GM23248 (cell line): ENCODE measurements at regions not wholly inside any gene's neighbourhood (a gene's known extent, or its start where the extent isn't known, plus 50 kb on each side); places are given as distances from the start of the nearest gene placed in this dataset.

ENCODE experiments used
- EZH2 ChIP-seq: fragments of 200-600 bp; sonication (generic); IDR thresholded peaks from 2 replicates; pipeline ENCODE4 v1.6.1; 2018; ENCODE audit warnings: antibody characterized with exemption, mild to moderate bottlenecking; ENCODE audit not compliant: insufficient read depth, poor library complexity, severe bottlenecking
- EZH2phosphoT487 ChIP-seq: fragments of 200-600 bp; sonication (generic); IDR thresholded peaks from 2 replicates; pipeline ENCODE4 v1.6.1; 2018; ENCODE audit warnings: antibody characterized with exemption, moderate library complexity, mild to moderate bottlenecking, low read depth; ENCODE audit not compliant: insufficient read depth

DNA sequence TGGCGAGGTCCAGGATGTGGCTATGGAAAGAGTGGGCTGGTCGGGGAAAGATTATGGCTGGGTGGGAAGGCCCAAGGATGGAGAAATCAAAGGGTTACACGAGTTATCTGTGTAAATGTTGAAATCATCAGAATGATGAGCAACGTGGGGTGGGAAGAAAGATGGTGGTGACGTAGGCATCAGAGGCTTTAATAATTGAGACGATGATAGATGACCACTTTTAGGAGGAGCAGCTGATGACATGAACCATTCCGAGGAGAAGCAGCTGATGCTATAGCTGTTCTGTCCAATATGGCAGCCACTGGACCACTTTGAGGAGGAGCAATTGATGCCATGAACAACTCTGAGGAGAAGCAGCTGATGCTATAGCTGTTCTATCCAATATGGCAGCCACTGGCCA is 141.2 kb downstream of the USP31 start:
- no peak for TF ChIP-seq EZH2
- no peak for TF ChIP-seq EZH2phosphoT487
